IPS-18c (cell line): ENCODE measurements at regions not wholly inside any gene's neighbourhood (a gene's known extent, or its start where the extent isn't known, plus 50 kb on each side); places are given as distances from the start of the nearest gene placed in this dataset.

ENCODE experiments used
- H3K4me3 ChIP-seq: 2 replicates; pipeline ENCODE4 v1.7.0; 2013; ENCODE audit warnings: low read depth, mild to moderate bottlenecking, low read length, moderate library complexity; ENCODE audit not compliant: insufficient read depth
- H3K9me3 ChIP-seq: one replicate; pipeline ENCODE4 v1.6.1; 2013; ENCODE audit warnings: mild to moderate bottlenecking, low read length, moderate library complexity; ENCODE audit not compliant: control insufficient read depth, insufficient read depth

DNA sequence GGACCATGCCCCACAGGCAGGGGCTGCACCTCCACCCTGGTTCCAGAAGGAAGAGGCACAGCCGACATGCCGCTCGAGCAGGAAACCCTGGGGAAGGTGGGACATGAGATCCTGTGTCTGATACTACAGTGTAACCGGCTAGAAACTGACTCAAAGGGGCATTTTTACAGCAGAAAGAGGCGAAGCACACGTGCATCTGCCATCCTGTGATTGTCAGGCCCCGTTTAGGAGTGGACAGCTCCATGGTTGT, 62.7 kb downstream of the SIK1 start:
- H3K4me3 ChIP-seq, result no peak overlapping the region
- no peaks in the 10 kb centered on the region for H3K9me3 ChIP-seq

DNA sequence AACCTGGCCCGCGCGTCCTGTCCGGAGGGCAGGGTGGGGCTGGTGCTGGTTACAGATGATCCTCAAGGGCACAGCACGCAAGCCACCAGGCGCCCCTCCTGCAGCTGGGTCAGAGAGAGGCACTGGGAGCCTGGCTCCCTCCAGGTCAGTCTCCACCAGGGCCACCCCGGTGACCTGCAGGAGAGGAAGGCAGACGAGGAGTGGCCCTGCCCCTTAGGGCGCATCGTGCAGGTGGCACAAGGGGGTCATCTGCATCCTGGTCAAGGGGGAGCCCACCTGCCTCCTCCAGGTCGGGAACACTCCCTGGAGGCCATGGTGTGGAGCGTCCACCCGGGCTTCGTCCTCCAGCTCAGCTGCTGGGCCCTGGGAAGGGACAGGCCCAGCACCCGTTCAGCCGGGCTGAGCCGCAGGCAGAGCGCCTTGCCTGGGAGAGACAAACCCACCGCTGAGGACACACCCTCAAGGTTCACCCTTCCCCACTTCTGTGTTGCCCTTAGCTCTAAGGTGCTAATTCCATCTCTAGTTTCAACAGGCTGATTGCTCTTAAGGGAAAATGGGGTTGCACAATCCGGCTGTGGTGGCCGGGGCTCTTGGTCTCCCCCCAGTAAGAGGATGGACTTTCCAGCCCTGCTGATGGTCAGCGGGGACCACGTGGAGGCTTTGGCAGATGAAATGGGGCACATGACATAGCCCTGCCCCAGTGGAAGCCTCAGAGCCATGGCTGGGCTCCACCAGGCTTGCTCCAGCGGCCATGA, 63.2 kb downstream of the SIK1 start:
- no peak overlapping the region for H3K4me3 ChIP-seq
- H3K9me3 ChIP-seq, result no peaks in the 10 kb centered on the region

DNA sequence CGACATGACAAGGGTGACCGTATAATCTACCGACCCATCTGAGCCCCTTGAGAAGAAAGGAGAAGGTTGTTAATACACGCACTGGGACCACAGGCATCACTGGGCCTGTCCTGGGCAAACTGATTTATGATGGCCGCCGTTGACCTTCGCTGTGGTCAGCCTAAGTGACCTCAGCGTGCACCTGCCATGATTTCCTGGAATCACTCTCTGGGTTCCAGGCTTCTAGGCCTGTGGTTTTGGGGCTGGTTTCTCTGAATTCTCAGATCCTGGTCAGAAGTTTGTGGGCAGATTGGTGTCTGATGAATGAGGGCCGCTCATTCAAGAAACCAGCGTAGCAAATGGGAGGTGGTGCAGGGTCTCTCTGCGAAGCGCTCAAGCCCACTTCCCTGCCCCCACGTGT, 64.0 kb downstream of the SIK1 start:
- Histone ChIP-seq H3K9me3 (no peaks in the 10 kb centered on the region), H3K4me3 (no peak overlapping the region)

DNA sequence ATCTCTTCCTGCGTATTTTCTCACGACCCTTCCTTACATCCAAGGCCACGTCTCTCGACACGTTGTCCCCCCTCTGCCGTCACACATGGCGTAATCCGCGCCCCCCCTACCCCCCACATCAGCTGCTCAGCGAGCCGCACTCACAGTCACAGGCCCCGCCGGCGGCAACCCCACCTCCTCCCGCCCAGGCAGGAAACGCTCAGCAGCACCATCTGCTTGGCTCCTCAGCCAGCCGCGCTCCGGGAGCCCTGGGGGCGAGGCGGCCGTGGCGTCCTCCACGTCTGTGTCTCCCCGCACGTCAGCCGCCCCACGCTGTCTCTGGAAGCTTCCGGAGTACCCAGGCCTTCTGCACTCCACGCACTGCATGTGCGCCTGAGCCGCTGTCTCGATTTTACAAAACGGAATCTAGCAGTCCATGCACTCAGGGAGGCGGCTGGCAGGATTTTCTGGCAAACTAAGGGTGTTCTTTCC, 64.6 kb downstream of the SIK1 start:
- Histone ChIP-seq H3K9me3 (no peaks in the 10 kb centered on the region), H3K4me3 (no peak overlapping the region)

DNA sequence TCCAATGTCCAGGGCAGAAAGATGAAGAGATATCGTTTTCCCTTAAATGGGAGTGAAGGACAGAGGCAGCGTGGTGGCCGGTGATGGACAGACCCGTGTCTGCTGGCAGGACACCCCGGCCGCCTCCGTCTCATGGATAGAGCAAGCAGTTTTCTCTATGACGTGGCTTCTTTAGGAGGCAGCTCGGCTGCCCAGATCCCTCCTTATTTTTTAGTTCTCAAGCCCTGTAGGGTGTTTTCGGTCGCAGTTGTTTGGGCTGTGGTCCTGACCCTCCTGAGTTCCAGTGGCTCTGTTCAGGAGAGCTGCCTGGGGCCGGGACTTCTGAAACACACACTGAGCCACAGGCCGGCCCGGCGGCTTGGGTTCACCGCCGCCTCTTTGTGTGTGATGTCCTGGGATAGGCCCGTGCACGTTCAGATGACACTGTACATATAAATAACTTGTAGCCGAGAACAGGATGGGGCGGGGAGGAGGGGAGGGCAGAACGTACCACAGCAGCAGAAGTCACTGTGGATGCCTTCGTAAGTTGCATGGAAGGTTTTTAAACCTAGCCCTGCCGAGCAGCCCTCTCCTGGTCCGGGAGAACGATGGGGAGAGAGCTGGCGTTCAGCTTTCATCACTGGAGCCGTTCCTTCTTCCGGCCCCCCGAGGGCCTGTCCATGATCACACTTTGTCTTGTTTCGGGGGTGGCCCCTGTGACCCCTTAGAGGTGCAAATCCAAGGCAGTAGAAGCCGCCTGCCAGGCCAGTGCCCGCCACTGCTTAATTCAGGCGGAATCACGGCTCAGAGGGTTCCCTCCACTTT, 65.2 kb downstream of the SIK1 start:
- H3K4me3 ChIP-seq, result no peak overlapping the region

DNA sequence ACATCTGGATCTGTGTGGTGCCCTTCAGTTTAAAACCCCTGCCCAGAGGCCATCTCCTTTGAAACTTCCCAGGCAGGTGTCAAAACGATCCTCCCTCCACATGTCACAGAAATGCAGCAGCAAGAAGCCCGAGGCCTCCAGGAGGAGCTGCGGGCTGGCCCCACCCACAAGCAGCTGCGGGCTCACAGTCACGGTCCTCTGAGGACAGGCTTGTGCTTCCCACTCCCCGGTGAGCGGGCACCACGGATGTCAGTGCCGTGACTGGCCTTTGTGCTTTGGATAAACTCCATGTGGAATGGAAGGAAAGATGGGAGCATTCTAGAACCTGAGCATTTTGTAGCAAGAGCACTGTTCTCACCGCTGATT, 65.8 kb downstream of the SIK1 start:
- no peak overlapping the region for H3K4me3 ChIP-seq
- H3K9me3 ChIP-seq, result no peaks in the 10 kb centered on the region

More for the DNA sequence above, 65.2 kb downstream of the SIK1 start:
- H3K9me3 ChIP-seq, result no peaks in the 10 kb centered on the region

DNA sequence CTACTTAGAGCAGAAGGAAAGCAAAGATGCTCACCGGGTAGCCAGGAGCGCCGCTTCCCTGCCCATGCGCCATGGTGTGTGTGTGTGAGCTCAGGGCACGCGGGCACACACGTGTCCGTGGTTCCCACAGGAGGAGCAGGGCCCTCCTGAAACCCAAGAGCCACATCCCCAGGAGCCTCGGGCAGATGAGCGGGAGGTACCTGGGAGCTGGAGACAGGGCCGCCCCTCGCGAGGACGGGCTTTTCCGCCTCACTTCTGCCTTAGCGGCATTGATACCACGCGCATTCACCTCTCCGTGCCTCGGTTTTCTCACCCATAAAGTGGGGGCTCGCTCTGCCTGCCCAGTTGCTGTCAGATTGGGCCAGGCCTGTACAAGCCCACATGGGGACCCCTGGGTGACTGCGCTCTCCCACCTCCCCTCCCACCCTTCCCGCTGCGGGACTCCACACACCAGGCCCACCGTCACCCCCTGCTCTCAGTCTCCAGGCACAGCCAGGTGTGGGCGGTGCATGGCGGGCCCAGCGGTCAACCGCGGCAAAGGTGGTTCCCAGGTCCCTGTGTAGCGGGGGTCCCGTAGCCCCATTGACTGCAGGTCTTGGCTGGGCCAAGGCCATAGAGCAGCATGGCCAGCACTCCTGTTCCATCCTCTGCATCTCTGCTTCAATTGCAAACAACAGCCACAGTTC, 66.3 kb downstream of the SIK1 start:
- Histone ChIP-seq H3K4me3 (no peak overlapping the region), H3K9me3 (no peaks in the 10 kb centered on the region)

DNA sequence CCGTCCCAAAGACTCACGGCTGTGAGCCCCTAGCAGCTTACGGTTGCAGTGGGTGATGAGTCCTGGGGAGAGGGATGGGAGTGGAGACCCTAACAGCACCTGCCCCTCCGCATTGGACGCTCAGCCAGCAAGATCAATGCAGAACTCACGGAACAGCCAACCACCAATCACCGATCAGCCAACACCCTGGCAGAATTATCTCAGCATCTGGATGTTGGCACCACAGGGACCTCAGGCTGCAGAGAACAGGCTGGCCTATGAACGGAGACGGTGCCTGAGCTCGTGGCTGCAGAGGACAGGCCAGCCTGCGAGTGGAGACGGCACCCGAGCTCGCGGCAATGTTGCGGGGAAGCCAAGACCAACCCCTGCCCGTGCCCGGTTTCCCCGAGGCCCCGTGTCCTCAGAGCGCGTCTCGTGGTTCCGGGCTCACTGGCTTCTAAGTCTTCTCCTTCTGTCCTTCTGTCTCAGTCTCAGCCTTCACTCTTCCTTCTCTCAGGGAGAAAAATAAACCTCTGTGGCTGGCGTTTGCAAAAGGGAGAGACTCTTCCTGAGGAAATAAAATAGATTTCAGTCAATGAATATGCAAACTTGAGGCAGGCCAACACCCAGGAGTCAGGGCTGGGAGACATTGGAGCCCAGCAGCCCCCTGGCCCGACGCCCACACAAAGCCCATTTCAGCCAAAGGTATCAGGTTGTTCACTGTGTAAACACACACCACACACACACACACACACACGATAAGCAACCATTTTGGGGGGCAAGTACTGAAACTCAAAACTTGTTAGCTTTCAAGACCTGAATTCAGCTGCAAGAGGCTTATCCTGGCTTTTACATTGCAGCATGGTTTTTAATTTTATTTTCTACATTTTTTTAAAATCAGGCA, 67.8 kb downstream of the SIK1 start:
- no peak overlapping the region for H3K4me3 ChIP-seq

DNA sequence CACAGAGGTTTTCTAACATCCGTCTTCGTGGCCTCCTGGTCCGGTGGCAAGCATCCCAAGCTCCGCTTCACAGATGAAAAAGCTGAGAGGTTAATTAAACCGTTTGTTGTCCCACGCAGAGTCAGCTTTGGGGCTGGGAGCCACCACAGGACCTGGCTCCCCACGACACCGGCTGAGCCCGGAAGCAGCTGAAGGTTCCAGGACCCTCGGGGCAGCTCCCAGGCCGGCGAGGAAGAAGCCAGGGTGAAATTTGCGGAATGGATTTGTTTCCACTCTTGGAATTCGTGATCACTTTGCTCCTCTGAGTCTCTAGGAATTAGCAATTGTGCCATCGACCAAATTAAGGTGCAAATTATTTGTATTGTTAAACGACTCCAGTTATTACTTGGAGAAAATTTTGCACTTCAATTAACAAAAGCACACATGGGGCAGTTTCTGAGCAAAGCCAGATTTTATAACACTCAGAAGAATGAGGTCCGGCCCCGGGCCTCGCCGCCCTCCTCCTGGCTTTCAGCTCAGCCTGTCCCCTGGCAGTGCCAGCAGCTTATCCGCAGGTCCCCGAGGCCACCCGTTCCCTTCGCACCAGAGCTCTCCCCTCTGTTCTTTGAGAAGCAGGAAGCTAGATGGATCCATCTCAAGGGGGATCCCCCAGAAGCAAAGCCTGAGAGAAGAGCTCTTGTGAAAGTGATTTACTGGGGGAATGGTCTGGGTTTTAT, 69.1 kb downstream of the SIK1 start:
- H3K4me3 ChIP-seq, result no peak overlapping the region
- no peaks in the 10 kb centered on the region for H3K9me3 ChIP-seq

More for the DNA sequence above, 67.8 kb downstream of the SIK1 start:
- H3K9me3 ChIP-seq, result no peaks in the 10 kb centered on the region

DNA sequence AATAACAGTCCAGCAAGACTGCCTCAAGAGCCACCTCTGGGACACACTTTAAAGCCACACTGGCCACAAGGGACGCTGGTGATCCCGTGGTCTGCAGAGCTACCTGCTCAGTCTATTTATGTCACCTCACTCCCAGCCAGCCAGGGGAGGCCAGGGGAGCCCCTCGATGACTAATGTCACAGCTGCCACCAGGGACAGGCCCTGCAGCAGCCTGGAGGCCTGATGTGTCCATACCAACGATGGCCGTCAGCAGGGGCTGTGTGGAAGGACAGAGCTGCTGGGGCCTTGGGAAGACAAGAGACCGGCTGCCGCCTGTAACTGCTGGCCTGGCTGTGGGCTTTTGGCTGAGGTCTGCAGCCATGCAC, 71.0 kb downstream of the SIK1 start:
- H3K4me3 ChIP-seq, result no peak overlapping the region; the same call in 1 of the 2 replicates
- no peaks in the 10 kb centered on the region for H3K9me3 ChIP-seq

DNA sequence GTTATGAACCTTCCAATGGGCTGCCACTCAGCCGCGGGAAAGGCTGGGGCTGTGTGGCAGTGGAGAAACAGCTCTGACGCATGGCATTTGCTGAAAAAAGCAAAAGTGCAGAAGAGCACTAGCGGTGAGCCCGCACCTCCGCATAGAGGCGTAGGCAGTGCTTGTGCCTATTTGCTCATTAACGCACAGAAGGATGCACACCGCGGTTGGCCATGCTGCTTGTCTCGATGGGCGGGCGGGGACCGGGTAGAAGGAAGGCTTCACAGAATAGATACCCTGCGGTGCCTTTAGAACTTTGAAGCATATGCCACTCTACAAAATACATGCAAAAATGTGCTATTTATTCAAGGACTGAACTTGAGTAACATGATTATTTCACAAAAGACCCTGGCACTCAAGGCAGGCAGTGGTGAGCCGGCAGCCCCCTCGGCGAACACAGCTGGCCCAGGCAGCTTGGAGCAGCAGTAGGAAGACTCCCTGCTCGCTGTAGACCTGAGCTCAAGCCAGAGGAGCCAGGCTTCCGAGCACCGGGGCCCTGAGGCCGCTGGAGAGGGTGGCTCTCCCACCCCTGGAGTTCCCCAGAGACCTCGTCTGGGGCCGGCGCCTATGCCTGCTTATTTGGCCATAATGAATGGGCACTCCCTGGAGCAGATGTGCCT, 71.5 kb downstream of the SIK1 start:
- H3K9me3 ChIP-seq, result no peaks in the 10 kb centered on the region

DNA sequence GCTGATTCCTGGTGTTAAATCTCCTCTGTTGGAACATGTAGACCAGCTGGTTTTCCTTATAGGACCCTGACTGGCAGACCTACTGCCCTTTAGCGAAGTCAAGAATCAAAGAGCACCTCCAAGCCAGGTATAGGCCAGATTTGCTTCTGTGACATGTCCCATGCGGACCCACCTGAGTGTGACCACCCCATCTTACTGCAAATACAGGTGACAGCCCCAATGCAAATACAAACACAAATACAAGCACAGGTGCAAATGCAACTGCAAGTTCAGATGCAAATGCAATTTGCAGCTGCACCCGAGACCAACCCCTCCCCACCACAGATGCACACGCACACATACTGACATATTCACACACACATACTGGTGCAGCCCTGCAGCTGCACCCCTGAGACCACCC, 72.3 kb downstream of the SIK1 start:
- H3K9me3 ChIP-seq, result no peaks in the 10 kb centered on the region
- H3K4me3 ChIP-seq, result no peak overlapping the region

More for the DNA sequence above, 71.5 kb downstream of the SIK1 start:
- H3K4me3 ChIP-seq, result no peak overlapping the region

DNA sequence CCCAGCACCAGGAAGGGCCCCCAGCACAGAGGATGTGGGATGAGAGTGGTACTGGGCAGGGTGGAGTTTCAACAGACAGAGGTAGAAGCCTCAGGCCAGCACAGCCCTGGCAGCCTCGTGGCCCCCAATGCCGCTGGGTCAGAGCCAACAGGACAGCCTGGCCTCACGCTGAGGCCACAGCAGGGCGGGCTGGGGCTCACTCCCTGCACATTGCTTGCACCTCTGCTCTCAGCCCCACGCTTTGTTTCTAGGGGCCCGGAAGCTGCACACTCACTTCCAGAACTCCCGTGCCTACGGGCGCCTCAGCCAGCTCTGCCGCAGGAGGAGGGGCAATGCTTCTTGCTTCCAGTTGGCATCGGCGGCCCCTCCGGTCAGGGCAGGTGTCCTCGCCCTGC, 72.9 kb downstream of the SIK1 start:
- Histone ChIP-seq H3K9me3 (no peaks in the 10 kb centered on the region), H3K4me3 (no peak overlapping the region)

DNA sequence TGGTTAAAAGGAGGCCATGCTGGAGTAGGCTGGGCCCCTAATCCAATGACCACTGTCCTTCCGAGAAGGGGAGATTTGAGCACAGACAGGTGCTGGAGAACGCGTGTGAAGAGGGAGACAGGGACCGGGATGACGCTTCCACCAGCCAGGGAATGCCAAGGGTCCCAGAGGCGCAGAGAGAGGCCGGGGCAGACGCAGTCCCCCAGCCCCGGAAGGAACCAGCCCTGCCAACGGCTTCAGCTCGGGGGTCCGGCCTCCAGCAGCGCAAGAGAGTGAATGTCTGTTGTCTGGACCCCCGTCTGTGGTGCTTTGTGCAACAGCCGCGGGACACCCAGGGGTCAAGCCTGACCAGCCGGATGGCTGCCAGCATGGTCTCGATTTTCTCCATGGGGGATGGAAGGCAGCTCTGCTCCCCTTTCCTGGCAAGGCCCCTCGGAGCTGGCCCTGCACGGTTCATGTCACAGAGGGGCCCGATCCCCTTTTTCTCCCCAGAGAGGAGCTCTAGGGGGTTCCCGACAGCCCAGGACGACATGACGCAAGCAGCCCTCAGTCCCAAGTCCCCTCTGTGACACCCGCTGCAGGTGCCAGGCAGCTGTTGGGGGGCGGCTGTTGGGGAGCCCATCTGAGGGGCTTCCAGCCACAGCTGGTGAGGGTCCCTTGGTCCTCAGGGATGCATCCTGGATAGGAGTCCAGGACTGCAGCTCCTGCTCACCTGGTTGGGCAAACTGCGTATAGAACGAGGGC, 73.5 kb downstream of the SIK1 start:
- no peaks in the 10 kb centered on the region for H3K9me3 ChIP-seq
- H3K4me3 ChIP-seq, result no peak overlapping the region

DNA sequence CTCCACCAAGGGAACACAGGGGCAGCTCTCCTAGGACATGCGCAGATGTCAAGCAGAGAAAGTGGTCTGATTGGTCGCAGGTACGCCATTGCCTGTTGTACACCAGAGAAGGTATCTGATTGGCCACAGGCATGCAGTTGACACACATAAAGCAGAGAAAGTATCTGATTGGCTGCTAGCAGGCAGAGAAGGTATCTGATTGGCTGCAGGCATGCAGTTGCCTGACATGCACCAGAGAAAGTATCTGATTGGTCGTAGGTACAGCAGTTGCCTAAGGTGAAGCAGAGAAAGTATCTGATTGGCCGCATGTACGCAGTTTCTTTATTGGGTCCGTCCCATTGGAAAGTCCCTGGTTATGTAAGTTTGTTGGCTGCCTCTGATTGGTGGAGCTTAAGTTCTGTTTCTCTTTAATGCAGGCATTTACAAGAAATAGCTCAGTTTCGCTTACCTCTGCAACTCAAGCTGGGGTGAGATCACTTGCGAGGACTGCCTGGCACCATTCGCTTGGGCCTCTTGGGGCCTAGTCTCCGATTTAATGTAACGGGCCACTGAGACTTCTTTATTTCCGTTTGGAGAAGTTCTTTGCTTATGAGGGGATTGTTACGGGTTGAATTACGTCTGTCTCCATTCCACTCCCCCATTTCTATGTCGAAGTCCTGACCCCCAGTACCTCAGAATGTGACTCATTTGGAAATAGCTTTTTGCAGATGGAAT, 74.2 kb downstream of the SIK1 start:
- Histone ChIP-seq H3K4me3 (no peak overlapping the region), H3K9me3 (no peaks in the 10 kb centered on the region)
